ENCODE measurements at regions not wholly inside any gene's neighbourhood (a gene's known extent, or its start where the extent isn't known, plus 50 kb on each side); places are given as distances from the start of the nearest gene placed in this dataset.

DNA sequence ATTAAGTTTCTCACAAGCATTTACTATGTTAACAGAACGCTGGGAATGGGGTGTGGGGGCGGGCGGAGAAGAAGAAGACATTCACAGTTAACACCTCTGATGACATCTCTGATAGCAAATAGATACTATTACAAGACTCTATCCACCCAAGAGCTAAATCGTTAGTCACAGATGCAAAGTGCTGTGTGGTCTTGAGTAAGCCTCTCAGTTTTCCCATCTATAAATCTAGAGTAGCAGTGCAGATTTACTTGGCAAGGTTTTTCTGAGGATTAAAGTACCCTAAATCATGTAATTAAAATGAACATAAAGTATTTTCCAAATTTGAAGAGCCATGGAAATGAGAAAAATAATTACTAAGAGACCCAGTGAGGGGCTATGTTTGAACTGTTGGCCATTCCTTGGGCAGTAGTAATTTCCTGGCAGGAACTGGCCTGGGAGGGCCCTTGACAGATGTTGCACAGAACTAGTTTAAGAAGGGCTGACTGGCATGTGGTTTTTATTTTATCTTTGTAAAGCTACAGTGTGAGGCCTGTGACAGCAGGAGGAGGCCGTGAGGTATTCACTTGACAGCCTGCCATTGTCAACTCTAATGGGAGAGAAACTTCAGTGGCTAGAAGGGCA is 58.7 kb upstream of the APOBEC4 start:
- H2AFZ ChIP-seq (ENCODE audit: low read length, unreplicated experiment): no peak overlapping the region
- H3K27ac ChIP-seq (ENCODE audit: low read depth, low read length): no peak overlapping the region
- H3K4me3 ChIP-seq (ENCODE audit: low read depth, low read length): no peak overlapping the region
- H3K36me3 ChIP-seq (ENCODE audit: insufficient read depth, low read length): no peaks in the 10 kb centered on the region
- H3K79me2 ChIP-seq (ENCODE audit: control insufficient read depth, insufficient read depth, low read length, unreplicated experiment): no peaks in the 10 kb centered on the region
- no peaks in the 10 kb centered on the region for H3K4me1 ChIP-seq (ENCODE audit: control insufficient read depth, insufficient read depth, low read length, unreplicated experiment)
- no peaks in the 10 kb centered on the region for H3K27me3 ChIP-seq (ENCODE audit: insufficient read depth, low read length)

DNA sequence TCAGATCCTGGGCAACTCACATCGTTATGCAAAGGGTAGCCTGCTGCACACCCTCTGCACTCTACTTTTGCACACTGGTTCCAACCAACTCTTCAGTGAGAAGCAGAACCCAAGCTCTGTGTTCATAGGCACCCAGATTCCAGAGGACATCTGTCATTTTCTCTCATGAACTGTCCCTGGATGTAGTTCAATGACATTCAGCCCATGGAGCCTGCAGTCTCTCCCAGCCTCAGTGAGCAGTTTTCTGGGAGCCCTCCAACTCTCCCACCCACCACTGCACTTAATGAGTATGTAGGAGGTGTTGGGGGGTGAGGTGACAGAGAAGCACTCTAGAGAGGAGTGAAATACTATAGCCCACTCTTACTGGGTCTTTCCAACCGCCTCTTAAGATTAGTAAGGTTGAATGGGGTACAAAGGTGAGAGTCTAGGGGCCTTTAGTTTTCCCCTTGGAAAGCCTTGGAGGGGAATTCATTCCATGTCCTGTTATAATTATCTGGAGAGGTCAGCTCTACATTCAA is 58.1 kb upstream of the APOBEC4 start:
- Histone ChIP-seq H3K4me1 (ENCODE audit: control insufficient read depth, insufficient read depth, low read length, unreplicated experiment) (no peaks in the 10 kb centered on the region), H3K4me3 (ENCODE audit: low read depth, low read length) (no peak overlapping the region), H2AFZ (ENCODE audit: low read length, unreplicated experiment) (no peak overlapping the region), H3K36me3 (ENCODE audit: insufficient read depth, low read length) (no peaks in the 10 kb centered on the region), H3K27me3 (ENCODE audit: insufficient read depth, low read length) (no peaks in the 10 kb centered on the region), H3K27ac (ENCODE audit: low read depth, low read length) (no peak overlapping the region), H3K79me2 (ENCODE audit: control insufficient read depth, insufficient read depth, low read length, unreplicated experiment) (no peaks in the 10 kb centered on the region)

DNA sequence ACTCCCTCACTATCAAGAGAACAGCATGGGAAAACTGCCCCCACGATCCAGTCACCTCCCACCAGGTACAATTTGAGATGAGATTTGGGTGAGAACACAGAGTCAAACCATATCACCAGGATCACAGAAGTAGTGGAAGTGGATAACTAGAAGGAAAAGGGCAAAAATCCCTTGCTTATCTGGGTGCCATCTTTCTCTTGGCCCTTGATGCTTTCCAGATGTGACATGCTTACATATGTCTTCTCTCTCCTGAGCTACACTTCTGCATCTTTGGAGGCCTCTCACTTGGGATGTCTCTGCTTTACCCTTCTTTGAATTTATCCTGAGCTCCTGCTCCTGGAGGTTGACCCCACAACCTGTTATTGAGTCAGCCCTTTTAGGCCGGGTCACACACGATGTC is 57.6 kb upstream of the APOBEC4 start:
- H3K27me3 ChIP-seq (ENCODE audit: insufficient read depth, low read length): no peaks in the 10 kb centered on the region
- no peak overlapping the region for H3K4me3 ChIP-seq (ENCODE audit: low read depth, low read length)
- H3K4me1 ChIP-seq (ENCODE audit: control insufficient read depth, insufficient read depth, low read length, unreplicated experiment): no peaks in the 10 kb centered on the region

DNA sequence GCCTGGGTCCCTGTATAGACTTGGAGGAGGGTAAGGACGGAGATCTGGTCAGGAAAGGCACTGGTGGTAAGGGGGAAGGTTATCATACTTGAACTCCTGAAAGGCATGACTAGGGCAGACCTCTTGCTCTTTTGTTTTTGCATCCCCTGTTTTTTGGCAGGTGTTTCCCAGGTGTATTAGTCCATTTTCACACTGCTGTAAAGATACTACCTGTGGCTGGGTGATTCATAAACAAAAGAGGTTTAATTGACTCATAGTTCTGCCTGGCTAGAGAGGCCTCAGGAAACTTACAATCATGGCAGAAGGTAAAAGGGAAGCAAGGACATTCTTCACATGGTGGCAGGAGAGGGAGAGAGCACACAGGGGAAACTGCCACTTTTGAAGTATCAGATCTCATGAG is 57.2 kb upstream of the APOBEC4 start:
- Histone ChIP-seq H3K79me2 (ENCODE audit: control insufficient read depth, insufficient read depth, low read length, unreplicated experiment) (no peaks in the 10 kb centered on the region), H3K27ac (ENCODE audit: low read depth, low read length) (no peak overlapping the region), H2AFZ (ENCODE audit: low read length, unreplicated experiment) (no peak overlapping the region), H3K4me3 (ENCODE audit: low read depth, low read length) (no peak overlapping the region), H3K4me1 (ENCODE audit: control insufficient read depth, insufficient read depth, low read length, unreplicated experiment) (no peaks in the 10 kb centered on the region), H3K36me3 (ENCODE audit: insufficient read depth, low read length) (no peaks in the 10 kb centered on the region), H3K27me3 (ENCODE audit: insufficient read depth, low read length) (no peaks in the 10 kb centered on the region)

More for the DNA sequence above, 57.6 kb upstream of the APOBEC4 start:
- Histone ChIP-seq H3K36me3 (ENCODE audit: insufficient read depth, low read length) (no peaks in the 10 kb centered on the region), H3K79me2 (ENCODE audit: control insufficient read depth, insufficient read depth, low read length, unreplicated experiment) (no peaks in the 10 kb centered on the region), H3K27ac (ENCODE audit: low read depth, low read length) (no peak overlapping the region), H2AFZ (ENCODE audit: low read length, unreplicated experiment) (no peak overlapping the region)

DNA sequence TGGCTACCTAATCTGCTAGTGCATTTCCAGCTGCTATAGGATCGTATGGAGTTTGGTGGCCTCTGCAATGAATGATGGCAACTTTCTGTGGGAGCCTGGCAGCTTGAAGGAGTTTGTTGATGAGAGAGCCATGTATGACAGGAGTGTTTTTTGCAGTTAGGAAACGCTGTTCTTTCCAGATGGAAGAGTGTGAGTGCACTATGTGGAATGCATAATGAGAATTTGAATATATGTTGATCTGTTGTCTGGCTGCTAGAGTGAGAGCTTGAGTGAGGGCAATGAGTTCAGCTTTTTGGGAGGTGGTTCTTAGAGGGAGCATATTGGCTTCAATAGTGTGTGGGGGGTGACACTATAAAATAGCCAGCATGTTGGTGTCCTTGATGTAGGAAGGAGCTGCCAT is 51.0 kb upstream of the APOBEC4 start:
- Histone ChIP-seq H3K4me1 (ENCODE audit: control insufficient read depth, insufficient read depth, low read length, unreplicated experiment) (peaks cover 7% of the 10 kb centered on the region), H3K4me3 (ENCODE audit: low read depth, low read length) (no peak overlapping the region), H2AFZ (ENCODE audit: low read length, unreplicated experiment) (no peak overlapping the region), H3K36me3 (ENCODE audit: insufficient read depth, low read length) (no peaks in the 10 kb centered on the region), H3K27ac (ENCODE audit: low read depth, low read length) (no peak overlapping the region), H3K27me3 (ENCODE audit: insufficient read depth, low read length) (no peaks in the 10 kb centered on the region), H3K79me2 (ENCODE audit: control insufficient read depth, insufficient read depth, low read length, unreplicated experiment) (no peaks in the 10 kb centered on the region)

All from ACC112 (cell line).